H1 (cell line): ENCODE measurements at regions not wholly inside any gene's neighbourhood (a gene's known extent, or its start where the extent isn't known, plus 50 kb on each side); places are given as distances from the start of the nearest gene placed in this dataset.

ENCODE experiments used
- CTCF ChIA-PET: fragments of 300-600 bp; sonication (Branson Sonifier 250); formaldehyde crosslinking; loops from one replicate; lab custom pipeline; 2021; ENCODE audit not compliant: partially characterized antibody; lab: Charles Lee
- POLR2A ChIA-PET: fragments of 300-600 bp; sonication (Branson Sonifier 250); formaldehyde crosslinking; loops from one replicate; lab custom pipeline; 2021; ENCODE audit warnings: inconsistent platforms; ENCODE audit not compliant: partially characterized antibody; lab: Charles Lee
- DNase-seq, 2 experiments: peaks; one replicate each; pipeline versions ENCODE4 v3.0.0 to v3.0.0-alpha.2; 2010 to 2022; ENCODE audit warnings: low spot score in 2 of 2, low read depth in 1 of 2, mixed read lengths in 1 of 2
- FAIRE-seq: peaks from 2 replicates; lab custom pipeline; 2011; peaks lifted over from hg19 to GRCh38; lab: Jason Lieb, UNC
- H2AFZ ChIP-seq: 2 replicates; pipeline ENCODE4 v1.8.1; 2012; ENCODE audit warnings: low read length, inconsistent platforms
- H2AK5ac ChIP-seq: 2 replicates; pipeline ENCODE4 v1.6.1; 2013; ENCODE audit warnings: low read depth, low read length
- H2BK120ac ChIP-seq: replicated peaks from 2 replicates; pipeline ENCODE3; 2013; ENCODE audit warnings: low read depth, low read length, inconsistent platforms
- H2BK12ac ChIP-seq: 2 replicates; pipeline ENCODE4 v1.6.1; 2013; ENCODE audit warnings: low read depth, low read length
- H2BK15ac ChIP-seq: 2 replicates; pipeline ENCODE4 v1.6.1; 2013; ENCODE audit warnings: low read length
- H2BK20ac ChIP-seq: 2 replicates; pipeline ENCODE4 v1.6.1; 2013; ENCODE audit warnings: low read length
- H2BK5ac ChIP-seq: 2 replicates; pipeline ENCODE4 v1.6.1; 2013; ENCODE audit warnings: low read depth, low read length
- H3K14ac ChIP-seq: 2 replicates; pipeline ENCODE4 v1.6.1; 2013; ENCODE audit warnings: inconsistent platforms; ENCODE audit not compliant: insufficient read length
- H3K18ac ChIP-seq: 2 replicates; pipeline ENCODE4 v1.6.1; 2013; ENCODE audit warnings: low read length; ENCODE audit errors: extremely low read depth
- H3K23ac ChIP-seq: 2 replicates; pipeline ENCODE4 v1.6.1; 2013; ENCODE audit warnings: inconsistent platforms; ENCODE audit not compliant: insufficient read length
- H3K23me2 ChIP-seq: 2 replicates; pipeline ENCODE4 v1.6.1; 2013; ENCODE audit warnings: low read depth, low read length
- H3K27ac ChIP-seq: 2 replicates; pipeline ENCODE4 v1.6.1; 2011; ENCODE audit warnings: low read depth, low read length, inconsistent platforms
- H3K27me3 ChIP-seq, 4 experiments: replicated peaks in 1 of 4; 1 replicate in 1 of 4; 2 replicates in 3 of 4; pipeline versions ENCODE4 v1.6.1 to v1.8.1; 2011 to 2013; ENCODE audit warnings: low read length in 3 of 4, mild to moderate bottlenecking in 3 of 4, inconsistent platforms in 2 of 4, mixed read lengths in 2 of 4, moderate library complexity in 1 of 4; ENCODE audit not compliant: control insufficient read depth in 3 of 4, insufficient read depth in 3 of 4; ENCODE audit errors: extremely low read depth in 1 of 4
- H3K36me3 ChIP-seq, 4 experiments: 2 replicates each; pipeline versions ENCODE4 v1.6.1 to v1.8.1; 2011 to 2013; ENCODE audit warnings: mild to moderate bottlenecking in 4 of 4, low read length in 3 of 4, moderate library complexity in 2 of 4, control low read depth in 1 of 4, inconsistent platforms in 1 of 4; ENCODE audit not compliant: insufficient read depth in 4 of 4, control insufficient read depth in 2 of 4
- H3K4ac ChIP-seq: replicated peaks from 2 replicates; pipeline ENCODE3; 2013; ENCODE audit warnings: low read length, low read depth, mixed read lengths, inconsistent platforms; ENCODE audit not compliant: insufficient read length
- H3K4me1 ChIP-seq, 4 experiments: replicated peaks in 1 of 4; 1 replicate in 1 of 4; 2 replicates in 3 of 4; pipeline versions ENCODE4 v1.6.1 to v1.8.1; 2011 to 2013; ENCODE audit warnings: low read length in 3 of 4, inconsistent platforms in 2 of 4, mixed read lengths in 1 of 4; ENCODE audit not compliant: insufficient read depth in 4 of 4, control insufficient read depth in 3 of 4
- H3K4me2 ChIP-seq, 2 experiments: 2 replicates each; pipeline versions ENCODE4 v1.6.1 to v1.8.1; 2011 to 2013; ENCODE audit warnings: low read depth in 2 of 2, low read length in 2 of 2, control low read depth in 1 of 2, inconsistent platforms in 1 of 2, mild to moderate bottlenecking in 1 of 2; ENCODE audit not compliant: insufficient read depth in 1 of 2
- H3K4me3 ChIP-seq, 4 experiments: fragments of 200-600, 300-600 bp in 1 of 4; sonication (generic), shearing (Covaris generic), sonication (Bioruptor Twin) in 1 of 4; 2 replicates each; pipeline versions ENCODE4 v1.5.1 to v1.8.1; 2011 to 2016; ENCODE audit warnings: low read length in 4 of 4, low read depth in 3 of 4, control low read depth in 2 of 4, inconsistent platforms in 2 of 4, mild to moderate bottlenecking in 2 of 4, mixed read lengths in 1 of 4, moderate library complexity in 1 of 4; ENCODE audit not compliant: insufficient read depth in 2 of 4; ENCODE audit errors: extremely low read depth in 1 of 4
- H3K56ac ChIP-seq: replicated peaks from 2 replicates; pipeline ENCODE3; 2013; ENCODE audit warnings: low read depth, mild to moderate bottlenecking, mixed read lengths, low read length, inconsistent platforms; ENCODE audit not compliant: insufficient read length
- H3K79me1 ChIP-seq: 2 replicates; pipeline ENCODE4 v1.6.1; 2013; ENCODE audit warnings: low read depth, low read length, control low read depth
- H3K79me2 ChIP-seq, 2 experiments: 2 replicates each; pipeline versions ENCODE4 v1.6.1 to v1.8.1; 2012 to 2013; ENCODE audit warnings: low read length in 2 of 2, mild to moderate bottlenecking in 2 of 2, inconsistent platforms in 1 of 2; ENCODE audit not compliant: insufficient read depth in 2 of 2, control insufficient read depth in 1 of 2
- H3K9ac ChIP-seq, 4 experiments: replicated peaks in 1 of 4; 1 replicate in 1 of 4; 2 replicates in 3 of 4; pipeline versions ENCODE4 v1.6.1 to v1.8.1; 2011 to 2013; ENCODE audit warnings: low read depth in 3 of 4, low read length in 3 of 4, control low read depth in 2 of 4, mild to moderate bottlenecking in 2 of 4, moderate library complexity in 2 of 4, inconsistent platforms in 1 of 4; ENCODE audit errors: extremely low read depth in 1 of 4
- H3K9me3 ChIP-seq, 2 experiments: 2 replicates each; pipeline versions ENCODE4 v1.6.1 to v1.8.1; 2012 to 2013; ENCODE audit warnings: mild to moderate bottlenecking in 2 of 2, moderate library complexity in 2 of 2, control low read depth in 1 of 2, inconsistent platforms in 1 of 2, low read depth in 1 of 2, low read length in 1 of 2, mixed read lengths in 1 of 2; ENCODE audit not compliant: insufficient read depth in 2 of 2
- H4K20me1 ChIP-seq, 2 experiments: replicated peaks in 1 of 2; 2 replicates each; pipeline versions ENCODE3 to v1.8.1; 2011 to 2013; ENCODE audit warnings: inconsistent platforms in 2 of 2, low read length in 2 of 2, mild to moderate bottlenecking in 1 of 2; ENCODE audit not compliant: insufficient read depth in 2 of 2, control insufficient read depth in 1 of 2
- H4K5ac ChIP-seq: 2 replicates; pipeline ENCODE4 v1.6.1; 2013; ENCODE audit warnings: low read length, low read depth, mixed read lengths, inconsistent platforms; ENCODE audit not compliant: insufficient read length
- H4K8ac ChIP-seq: 2 replicates; pipeline ENCODE4 v1.8.0; 2013; ENCODE audit warnings: mild to moderate bottlenecking, moderate library complexity, low read length, inconsistent platforms; ENCODE audit not compliant: insufficient read depth; ENCODE audit errors: extremely low read depth
- H4K91ac ChIP-seq: replicated peaks from 2 replicates; pipeline ENCODE3; 2013; ENCODE audit warnings: low read length, mixed read lengths, inconsistent platforms; ENCODE audit not compliant: insufficient read length
- WGBS, 2 experiments: shearing (Covaris generic) in 1 of 2; methylation state at CpG; one replicate each; pipeline versions ENCODE4 v1.1.6 to v1.1.7; 2013 to 2015; ENCODE audit warnings: low lambda C conversion rate in 2 of 2, mixed read lengths in 2 of 2, inconsistent platforms in 1 of 2, low coverage in 1 of 2, missing lambda C conversion rate in 1 of 2; ENCODE audit not compliant: insufficient replicate concordance in 2 of 2, insufficient coverage in 1 of 2, insufficient read length in 1 of 2; ENCODE audit errors: extremely low coverage in 1 of 2, missing lambda C conversion rate in 1 of 2; 5-methylcytosine and 5-hydroxymethylcytosine counted together
- TF ChIP-seq, protein P1 (sequence below): fragments of 300-600 bp; sonication (generic); IDR thresholded peaks from 2 replicates; pipeline ENCODE4 v1.7.1; 2012; ENCODE audit warnings: low read length, moderate library complexity, mild to moderate bottlenecking, inconsistent platforms; ENCODE audit not compliant: insufficient replicate concordance

- Histone ChIP-seq H3K4me3 (no peak overlapping the region), H3K23ac (no peak overlapping the region), H2BK15ac (no peak overlapping the region), H2BK120ac (no peak overlapping the region), H4K91ac (no peak overlapping the region), H2BK12ac (no peak overlapping the region), H2BK5ac (no peak overlapping the region), H3K4ac (no peak overlapping the region), H2AK5ac (no peak overlapping the region), H3K4me1 (no peaks in the 10 kb centered on the region), H3K27me3 (no peaks in the 10 kb centered on the region), H4K8ac (no peak overlapping the region), H3K14ac (no peak overlapping the region), H3K79me2 (no peaks in the 10 kb centered on the region), H3K23me2 (no peaks in the 10 kb centered on the region), H3K36me3 (no peaks in the 10 kb centered on the region), H4K5ac (no peak overlapping the region), H3K27ac (no peak overlapping the region), H3K79me1 (no peaks in the 10 kb centered on the region), H3K18ac (no peak overlapping the region), H2AFZ (no peak overlapping the region), H4K20me1 (no peaks in the 10 kb centered on the region), H3K9me3 (no peaks in the 10 kb centered on the region), H3K4me2 (no peak overlapping the region), H2BK20ac (no peak overlapping the region), H3K56ac (no peak overlapping the region), H3K9ac (no peak overlapping the region)
- WGBS, 2 experiments, result 94% methylated on average over 1 of the region's 1 CpG; no CpG with 5 or more reads in 1 of the 2 experiments
- no peak for DNase-seq
- CTCF ChIA-PET, result interaction anchor here (1.3 kb wide), 1 partner anchor 13 kb away, joined by 3 read pairs; no protein-coding TSS in a partner anchor
- POLR2A ChIA-PET, result no interaction called here
- FAIRE-seq, result no peak
- TF ChIP-seq, protein P1, sequence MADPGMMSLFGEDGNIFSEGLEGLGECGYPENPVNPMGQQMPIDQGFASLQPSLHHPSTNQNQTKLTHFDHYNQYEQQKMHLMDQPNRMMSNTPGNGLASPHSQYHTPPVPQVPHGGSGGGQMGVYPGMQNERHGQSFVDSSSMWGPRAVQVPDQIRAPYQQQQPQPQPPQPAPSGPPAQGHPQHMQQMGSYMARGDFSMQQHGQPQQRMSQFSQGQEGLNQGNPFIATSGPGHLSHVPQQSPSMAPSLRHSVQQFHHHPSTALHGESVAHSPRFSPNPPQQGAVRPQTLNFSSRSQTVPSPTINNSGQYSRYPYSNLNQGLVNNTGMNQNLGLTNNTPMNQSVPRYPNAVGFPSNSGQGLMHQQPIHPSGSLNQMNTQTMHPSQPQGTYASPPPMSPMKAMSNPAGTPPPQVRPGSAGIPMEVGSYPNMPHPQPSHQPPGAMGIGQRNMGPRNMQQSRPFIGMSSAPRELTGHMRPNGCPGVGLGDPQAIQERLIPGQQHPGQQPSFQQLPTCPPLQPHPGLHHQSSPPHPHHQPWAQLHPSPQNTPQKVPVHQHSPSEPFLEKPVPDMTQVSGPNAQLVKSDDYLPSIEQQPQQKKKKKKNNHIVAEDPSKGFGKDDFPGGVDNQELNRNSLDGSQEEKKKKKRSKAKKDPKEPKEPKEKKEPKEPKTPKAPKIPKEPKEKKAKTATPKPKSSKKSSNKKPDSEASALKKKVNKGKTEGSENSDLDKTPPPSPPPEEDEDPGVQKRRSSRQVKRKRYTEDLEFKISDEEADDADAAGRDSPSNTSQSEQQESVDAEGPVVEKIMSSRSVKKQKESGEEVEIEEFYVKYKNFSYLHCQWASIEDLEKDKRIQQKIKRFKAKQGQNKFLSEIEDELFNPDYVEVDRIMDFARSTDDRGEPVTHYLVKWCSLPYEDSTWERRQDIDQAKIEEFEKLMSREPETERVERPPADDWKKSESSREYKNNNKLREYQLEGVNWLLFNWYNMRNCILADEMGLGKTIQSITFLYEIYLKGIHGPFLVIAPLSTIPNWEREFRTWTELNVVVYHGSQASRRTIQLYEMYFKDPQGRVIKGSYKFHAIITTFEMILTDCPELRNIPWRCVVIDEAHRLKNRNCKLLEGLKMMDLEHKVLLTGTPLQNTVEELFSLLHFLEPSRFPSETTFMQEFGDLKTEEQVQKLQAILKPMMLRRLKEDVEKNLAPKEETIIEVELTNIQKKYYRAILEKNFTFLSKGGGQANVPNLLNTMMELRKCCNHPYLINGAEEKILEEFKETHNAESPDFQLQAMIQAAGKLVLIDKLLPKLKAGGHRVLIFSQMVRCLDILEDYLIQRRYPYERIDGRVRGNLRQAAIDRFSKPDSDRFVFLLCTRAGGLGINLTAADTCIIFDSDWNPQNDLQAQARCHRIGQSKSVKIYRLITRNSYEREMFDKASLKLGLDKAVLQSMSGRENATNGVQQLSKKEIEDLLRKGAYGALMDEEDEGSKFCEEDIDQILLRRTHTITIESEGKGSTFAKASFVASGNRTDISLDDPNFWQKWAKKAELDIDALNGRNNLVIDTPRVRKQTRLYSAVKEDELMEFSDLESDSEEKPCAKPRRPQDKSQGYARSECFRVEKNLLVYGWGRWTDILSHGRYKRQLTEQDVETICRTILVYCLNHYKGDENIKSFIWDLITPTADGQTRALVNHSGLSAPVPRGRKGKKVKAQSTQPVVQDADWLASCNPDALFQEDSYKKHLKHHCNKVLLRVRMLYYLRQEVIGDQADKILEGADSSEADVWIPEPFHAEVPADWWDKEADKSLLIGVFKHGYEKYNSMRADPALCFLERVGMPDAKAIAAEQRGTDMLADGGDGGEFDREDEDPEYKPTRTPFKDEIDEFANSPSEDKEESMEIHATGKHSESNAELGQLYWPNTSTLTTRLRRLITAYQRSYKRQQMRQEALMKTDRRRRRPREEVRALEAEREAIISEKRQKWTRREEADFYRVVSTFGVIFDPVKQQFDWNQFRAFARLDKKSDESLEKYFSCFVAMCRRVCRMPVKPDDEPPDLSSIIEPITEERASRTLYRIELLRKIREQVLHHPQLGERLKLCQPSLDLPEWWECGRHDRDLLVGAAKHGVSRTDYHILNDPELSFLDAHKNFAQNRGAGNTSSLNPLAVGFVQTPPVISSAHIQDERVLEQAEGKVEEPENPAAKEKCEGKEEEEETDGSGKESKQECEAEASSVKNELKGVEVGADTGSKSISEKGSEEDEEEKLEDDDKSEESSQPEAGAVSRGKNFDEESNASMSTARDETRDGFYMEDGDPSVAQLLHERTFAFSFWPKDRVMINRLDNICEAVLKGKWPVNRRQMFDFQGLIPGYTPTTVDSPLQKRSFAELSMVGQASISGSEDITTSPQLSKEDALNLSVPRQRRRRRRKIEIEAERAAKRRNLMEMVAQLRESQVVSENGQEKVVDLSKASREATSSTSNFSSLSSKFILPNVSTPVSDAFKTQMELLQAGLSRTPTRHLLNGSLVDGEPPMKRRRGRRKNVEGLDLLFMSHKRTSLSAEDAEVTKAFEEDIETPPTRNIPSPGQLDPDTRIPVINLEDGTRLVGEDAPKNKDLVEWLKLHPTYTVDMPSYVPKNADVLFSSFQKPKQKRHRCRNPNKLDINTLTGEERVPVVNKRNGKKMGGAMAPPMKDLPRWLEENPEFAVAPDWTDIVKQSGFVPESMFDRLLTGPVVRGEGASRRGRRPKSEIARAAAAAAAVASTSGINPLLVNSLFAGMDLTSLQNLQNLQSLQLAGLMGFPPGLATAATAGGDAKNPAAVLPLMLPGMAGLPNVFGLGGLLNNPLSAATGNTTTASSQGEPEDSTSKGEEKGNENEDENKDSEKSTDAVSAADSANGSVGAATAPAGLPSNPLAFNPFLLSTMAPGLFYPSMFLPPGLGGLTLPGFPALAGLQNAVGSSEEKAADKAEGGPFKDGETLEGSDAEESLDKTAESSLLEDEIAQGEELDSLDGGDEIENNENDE, result no peak
Observed at GRCh38 chr2:150140777-150141176, 346.7 kb downstream of the RND3 start.
